GM21526 (cell line): ENCODE measurements at regions not wholly inside any gene's neighbourhood (a gene's known extent, or its start where the extent isn't known, plus 50 kb on each side); places are given as distances from the start of the nearest gene placed in this dataset.
A peak's percentile ranks its signal among the peaks of the same experiment; 100 is the strongest.
"Not testable (repeated sequence)": the region's sequence is repeated elsewhere in the genome, so short reads cannot be mapped to it uniquely, and the experiment has no call there.

Experiments
- ATAC-seq: cut with Tn5 transposase; IDR thresholded peaks from one replicate; pipeline ENCODE4 v1.9.1; 2021; ENCODE audit warnings: moderate library complexity; ENCODE audit not compliant: unreplicated experiment, low FRiP score

DNA sequence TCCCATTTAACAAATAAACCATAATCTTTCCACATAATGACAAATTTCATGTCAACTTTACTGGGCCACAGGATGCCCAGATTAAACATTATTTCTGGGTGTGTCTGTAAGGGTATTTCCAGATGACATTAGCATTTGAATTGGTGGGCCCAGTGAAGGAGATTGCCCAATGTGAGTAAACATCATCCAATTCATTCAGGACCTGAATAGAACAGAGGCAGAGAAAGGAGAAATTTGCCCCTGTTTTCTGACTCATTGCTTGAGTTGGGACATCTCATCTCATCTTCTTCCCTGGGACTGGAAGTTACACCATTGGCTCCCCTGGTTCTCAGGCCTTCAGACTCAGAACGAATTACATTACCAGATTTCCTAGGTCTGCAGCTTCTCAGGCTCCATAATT is 142.9 kb downstream of the TPBG start:
- ATAC-seq = no peak

DNA sequence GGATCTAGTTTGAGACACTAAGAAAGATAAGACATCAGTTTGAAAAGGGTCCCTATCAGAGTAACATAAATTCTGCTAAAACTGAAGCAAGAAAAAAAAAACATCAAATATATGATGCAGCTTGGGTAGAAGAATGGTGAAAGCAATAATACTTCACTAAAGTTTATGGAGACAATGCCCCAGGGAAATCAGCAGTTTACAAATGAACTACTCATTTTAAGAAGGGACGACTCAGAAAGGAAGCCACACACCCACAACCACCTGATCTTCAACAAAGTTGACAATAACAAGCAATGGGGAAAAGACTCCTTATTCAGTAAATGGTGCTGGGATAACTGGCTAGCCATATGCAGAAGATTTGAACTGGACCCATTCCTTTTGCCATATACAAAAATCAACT is 143.5 kb downstream of the TPBG start:
- ATAC-seq = peak; percentile 70

- no peak for ATAC-seq
Observed at GRCh38 chr6:82511546-82511945, 147.9 kb downstream of the TPBG start.

- ATAC-seq = not testable (repeated sequence)
Observed at GRCh38 chr6:82517896-82518295, 154.3 kb downstream of the TPBG start.

DNA sequence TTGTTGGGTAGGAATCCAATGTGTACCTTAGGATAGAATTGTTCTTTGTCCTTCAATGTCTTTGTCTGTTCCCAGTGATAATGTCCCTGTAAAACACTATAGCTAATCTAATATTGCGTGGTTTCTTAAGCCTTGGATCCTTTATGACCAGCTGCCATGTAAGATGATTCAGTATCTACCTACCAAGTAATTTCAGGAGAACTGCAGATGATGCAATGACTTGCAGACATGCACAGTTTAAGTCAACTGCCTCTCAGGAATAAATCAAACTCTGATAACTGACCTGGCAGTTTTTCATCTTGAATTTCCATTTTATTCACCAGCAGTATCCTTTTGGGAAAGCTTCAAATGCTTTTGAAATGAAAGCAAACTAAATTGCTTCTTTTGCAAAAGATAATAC is 157.8 kb downstream of the TPBG start:
- no peak for ATAC-seq

GRCh38 chr6:82521861-82522260 is 158.2 kb downstream of the TPBG start:
- ATAC-seq = no peak

DNA sequence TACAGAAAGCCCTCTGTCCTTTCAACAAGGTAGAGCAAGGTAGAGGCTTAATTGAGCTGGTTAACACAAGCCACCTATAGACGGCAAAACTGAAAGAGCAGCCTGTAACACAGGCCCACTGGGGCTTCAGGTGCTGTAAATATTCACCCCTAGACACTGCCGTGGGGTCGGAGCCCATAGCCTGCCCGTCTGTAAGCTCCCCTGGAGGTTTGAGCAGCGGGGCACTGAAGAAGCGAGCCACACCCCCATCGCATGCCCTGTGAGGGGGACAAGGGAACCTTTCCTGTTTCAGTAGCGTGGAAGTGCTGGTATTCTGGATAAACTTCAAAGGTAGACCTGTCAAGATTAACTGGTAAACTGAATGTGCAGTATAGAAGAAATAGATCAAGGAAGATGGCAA is 160.4 kb downstream of the TPBG start:
- ATAC-seq = no peak

DNA sequence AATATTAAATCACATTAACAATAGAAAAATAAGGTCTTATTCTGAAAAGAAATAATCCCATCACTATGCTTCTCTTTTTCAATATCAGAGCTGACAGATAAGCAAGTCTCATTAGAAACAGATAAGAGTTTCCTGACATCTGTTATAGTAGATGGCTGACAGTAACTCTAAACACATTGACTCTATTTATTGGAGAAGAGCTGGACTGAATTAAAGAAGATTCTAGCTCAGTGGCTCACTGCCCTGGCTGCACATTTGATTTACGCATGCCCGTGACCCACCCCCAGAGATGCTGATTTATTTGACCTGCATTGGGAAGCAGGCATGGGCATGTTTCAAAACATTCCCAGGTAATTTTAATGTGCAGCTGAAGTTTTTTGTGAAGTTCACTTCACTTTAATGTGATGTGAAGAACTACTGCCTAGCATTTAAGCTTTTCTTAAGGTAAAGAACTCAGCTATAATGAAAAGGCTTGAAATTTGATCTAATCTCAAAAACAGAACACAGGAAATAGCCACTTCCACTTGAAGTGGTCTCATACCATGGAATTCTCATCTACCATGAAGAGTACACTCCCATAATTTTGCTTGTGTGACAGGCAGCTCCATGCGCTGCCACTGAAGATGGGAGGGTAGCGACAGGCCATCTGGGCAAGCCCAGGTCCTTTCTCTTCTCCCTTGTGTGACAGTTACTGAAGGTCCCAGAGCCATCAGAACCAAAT is 162.3 kb downstream of the TPBG start:
- no peak for ATAC-seq

GRCh38 chr6:82529960-82530460 is 166.4 kb downstream of the TPBG start:
- ATAC-seq = not testable (repeated sequence)

DNA sequence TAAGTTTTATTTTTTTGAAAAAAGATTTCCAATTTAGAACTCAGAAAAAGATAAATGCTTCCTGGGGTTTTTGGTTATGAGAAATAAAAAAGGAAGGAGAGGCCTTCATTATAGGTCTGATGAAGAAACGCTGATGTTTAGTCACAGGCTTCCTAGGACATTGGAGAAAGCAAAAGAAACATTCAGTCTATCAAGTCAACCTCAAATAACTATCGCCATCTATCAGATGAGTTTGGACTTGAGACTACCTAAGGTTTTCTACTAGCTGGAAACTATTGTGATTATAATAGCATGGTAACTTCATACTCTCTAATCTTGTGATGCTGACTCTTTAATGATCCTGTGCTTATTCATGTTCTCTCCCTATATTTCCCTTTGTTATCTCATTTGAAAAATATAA is 171.3 kb downstream of the TPBG start:
- no peak for ATAC-seq

- not testable (repeated sequence) for ATAC-seq
Observed at GRCh38 chr6:82549480-82549879, 185.9 kb downstream of the TPBG start.

- ATAC-seq = not testable (repeated sequence)
Observed at GRCh38 chr6:82551311-82551710, 187.7 kb downstream of the TPBG start.

DNA sequence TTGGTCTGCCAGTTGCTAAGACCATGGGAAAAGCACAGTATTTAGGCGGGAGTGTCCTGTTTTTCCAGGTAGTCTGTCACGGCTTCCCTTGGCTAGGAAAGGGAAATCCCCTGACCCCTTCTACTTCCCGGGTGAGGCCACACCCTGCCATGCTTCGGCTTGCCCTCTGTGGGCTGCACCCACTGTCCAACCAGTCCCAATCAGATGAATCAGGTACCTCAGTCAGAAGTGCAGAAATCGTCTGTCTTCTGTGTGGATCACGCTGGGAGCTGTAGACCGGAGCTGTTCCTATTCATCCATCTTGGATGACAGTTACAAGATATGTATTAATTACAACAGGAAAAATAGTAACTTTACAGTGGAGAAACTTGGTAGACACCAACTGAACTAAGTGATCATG is 188.2 kb downstream of the TPBG start:
- no peak for ATAC-seq

GRCh38 chr6:82553863-82554531 is 190.4 kb downstream of the TPBG start:
- ATAC-seq = no peak

DNA sequence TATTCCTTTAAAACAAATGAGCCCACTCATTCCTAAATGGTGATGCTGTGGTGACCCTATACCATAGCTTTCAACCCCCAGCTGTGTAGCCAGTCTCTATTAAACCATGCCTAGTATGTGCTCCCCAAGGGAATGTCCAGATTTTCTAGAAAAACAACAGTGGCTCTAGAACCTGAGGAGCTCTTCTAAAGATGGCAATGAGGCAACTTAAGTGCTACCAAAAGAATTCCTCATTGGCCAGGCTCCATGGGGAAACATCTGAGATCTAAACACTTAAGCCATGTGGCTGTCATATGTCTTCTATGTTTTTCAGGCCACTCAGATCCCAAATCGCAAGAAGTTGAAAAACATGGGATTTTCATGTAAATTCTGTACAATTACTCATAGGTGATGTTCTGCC is 191.0 kb downstream of the TPBG start:
- no peak for ATAC-seq

- ATAC-seq = no peak
Observed at GRCh38 chr6:82555801-82556200, 192.2 kb downstream of the TPBG start.

DNA sequence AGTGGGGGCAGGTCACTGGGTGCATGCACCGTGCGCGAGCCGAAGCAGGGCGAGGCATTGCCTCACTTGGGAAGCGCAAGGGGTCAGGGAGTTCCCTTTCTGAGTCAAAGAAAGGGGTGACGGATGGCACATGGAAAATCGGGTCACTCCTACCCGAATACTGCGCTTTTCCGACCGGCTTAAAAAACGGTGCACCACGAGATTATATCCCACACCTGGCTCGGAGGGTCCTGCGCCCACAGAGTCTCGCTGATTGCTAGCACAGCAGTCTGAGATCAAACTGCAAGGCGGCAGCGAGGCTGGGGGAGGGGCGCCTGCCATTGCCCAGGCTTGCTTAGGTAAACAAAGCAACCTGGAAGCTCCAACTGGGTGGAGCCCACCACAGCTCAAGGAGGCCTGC is 194.9 kb downstream of the TPBG start:
- not testable (repeated sequence) for ATAC-seq

DNA sequence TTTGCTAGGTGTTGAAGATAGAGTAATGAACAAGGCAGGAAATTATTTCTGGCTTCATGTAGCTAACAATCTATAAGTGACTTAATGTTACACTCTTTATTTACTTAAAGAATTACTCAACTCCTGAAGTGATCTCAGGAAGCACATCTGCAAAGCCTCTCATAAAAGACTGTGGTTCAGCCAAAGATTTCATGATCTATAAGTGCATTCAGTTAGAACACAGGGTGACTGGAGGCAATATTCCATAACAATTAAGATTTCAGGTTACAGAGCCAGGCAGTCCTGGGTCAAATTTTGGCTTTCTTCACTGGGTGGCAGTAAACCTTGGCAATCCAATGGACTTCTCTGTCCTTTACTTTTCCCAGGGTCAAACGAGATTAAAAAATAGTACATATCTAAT is 204.0 kb downstream of the TPBG start:
- ATAC-seq = no peak

DNA sequence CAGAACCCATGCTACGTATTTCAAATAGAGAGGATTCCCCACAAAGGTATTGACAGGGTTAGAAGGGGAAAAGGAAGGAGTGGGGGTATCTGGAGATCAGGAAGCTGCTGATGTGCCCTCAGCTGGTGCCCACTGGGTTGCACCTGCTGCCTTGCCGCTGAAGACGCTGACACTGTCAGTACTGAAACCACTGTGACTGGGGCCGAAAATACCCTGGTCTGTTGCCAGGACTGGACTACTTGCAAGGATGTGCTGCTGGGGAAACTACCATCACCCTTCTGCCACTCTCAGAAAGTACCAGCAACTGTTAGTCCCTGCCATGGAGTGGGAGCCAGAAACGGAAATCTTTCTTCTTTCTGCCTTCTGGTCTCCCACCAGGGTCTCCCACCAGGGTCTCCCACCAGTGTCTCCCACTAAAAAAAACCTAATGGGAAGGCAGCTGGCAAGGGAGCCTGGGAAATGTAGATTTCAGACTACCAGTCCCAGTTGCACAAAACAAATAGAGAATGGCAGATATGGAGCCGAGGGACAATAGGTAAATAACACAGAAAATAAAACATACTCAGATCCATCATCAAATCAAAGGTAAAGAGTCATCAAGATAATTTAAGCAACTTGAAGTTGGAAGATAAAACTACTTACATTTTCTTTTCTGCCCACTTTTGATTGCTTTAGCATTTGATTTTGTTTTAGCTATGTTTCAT is 204.8 kb downstream of the TPBG start:
- ATAC-seq = peak; percentile 85

DNA sequence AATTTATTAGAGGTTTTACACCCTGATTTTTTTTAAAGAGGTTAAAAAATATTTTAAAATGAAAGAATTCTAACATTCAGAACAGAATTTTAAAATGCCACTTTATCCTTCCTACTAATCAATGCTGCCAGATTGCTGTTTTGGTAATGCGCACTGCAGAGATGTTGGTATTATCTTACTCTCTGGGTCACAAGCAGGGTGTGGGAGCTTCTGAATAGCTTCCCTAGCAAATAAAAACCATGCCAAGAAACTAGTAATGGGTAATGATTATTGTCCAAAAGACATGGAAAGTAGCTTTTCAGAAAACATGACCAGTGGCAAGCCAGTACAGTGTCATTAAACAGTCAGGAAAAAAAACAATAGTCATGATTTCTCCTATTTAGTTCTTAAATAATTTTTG is 205.4 kb downstream of the TPBG start:
- ATAC-seq = no peak

DNA sequence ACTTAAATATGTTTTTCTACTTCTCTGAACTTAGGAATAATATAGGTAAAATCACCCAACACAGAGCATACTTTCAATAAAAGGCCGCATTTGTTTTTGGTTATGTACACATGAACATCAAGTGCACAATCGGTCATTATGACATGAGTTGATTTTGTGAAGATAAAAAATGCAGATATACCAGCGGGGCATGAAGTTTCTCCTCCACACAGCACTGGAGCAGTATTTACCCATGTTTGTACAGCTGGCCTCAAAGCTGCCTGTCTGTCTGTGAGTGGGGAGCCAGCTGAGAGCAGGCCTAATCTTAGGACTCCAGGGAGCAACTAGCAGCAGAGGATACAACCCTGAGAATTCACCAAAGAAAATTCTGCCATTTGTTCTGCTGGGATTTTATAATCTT is 206.5 kb downstream of the TPBG start:
- ATAC-seq = no peak

GRCh38 chr6:82571455-82571854 is 207.8 kb downstream of the TPBG start:
- no peak for ATAC-seq
